ENCODE measurements at regions not wholly inside any gene's neighbourhood (a gene's known extent, or its start where the extent isn't known, plus 50 kb on each side); places are given as distances from the start of the nearest gene placed in this dataset.
"Not testable (repeated sequence)": the region's sequence is repeated elsewhere in the genome, so short reads cannot be mapped to it uniquely, and the experiment has no call there.

GRCh38 chr13:21228738-21229137, 52.3 kb downstream of the MRPL57 start:
- no peak for DNase-seq

DNA sequence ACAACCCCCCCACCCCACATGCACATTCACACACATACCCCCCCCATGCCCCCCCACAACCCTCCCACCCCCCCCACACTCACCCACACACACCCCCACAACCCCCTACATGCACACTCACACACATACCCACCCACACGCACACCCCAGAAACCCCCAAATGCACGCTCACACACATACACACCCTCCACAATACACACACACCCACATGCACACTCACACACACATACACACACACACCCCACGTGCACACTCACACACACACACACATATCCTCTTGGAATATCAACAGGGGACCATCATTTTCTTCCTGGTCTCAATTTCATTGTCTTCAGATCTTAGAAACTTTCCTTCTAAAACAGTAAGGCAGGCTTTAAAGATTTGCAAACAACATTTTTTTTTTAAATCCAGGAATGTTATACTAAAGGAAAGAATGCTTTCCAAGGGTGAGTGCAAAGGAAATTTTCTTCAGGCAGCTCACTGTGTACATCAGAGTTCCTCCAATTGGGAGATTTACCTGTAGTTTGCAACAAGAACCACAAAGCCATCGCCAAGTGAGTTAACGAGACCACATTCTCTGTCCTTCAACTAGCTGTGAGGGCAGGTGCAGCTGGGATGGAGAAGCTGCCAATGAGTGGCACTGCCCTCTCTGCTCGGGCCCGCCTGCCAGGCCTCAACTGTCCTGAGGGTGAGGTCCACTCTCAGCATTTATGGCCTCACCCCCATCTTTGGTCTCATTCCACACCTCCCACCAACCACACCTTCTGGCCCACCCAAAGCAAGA, 53.0 kb downstream of the MRPL57 start:
- no peak for DNase-seq

- no peak for DNase-seq
Measured at GRCh38 chr13:21230516-21230915, 54.1 kb downstream of the MRPL57 start.

DNA sequence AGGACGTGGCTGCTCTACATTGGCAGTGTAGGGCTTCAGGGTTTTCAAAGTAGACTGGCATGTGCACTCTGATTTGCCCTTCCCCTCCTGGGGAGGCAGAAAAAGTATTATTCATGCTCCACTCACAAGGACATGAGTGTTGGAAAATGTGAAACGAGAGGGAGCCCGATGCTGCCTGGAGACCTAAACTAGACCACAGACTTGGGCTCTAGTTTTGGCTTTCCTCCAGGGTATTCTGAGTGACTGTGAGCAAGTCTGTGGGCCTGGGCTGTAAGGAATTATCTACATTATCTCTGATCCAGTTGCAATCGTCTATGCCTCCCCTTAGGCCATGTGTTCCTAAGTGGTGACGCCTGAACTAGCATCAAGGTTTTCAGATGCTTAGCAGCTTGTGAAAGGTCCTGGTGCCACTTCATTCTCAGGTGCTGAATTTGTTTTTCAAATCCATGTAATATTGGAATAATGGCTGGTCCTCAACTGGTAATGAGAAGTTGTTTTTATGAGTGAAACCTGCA, 55.0 kb downstream of the MRPL57 start:
- DNase-seq: no peak

GRCh38 chr13:21232196-21232595, 55.7 kb downstream of the MRPL57 start:
- no peak for DNase-seq

DNA sequence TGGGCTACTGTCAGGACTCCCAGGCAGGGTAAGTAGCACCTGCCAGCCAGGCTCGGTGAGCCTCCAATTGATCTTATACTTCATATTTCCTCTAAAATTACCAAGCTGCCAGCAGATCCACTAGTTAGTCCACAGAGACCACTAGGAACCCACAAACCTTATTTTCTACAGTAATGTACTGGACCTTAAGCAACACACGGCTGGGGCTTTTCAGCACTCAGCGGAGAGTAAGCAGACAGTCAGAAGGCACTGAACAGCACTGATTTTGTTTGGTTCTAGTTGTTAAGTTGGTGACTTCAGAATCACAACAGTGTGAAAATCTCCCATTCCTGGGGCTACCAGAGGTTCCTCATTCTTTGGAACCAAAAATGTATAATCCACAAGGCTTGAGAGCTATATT, 56.1 kb downstream of the MRPL57 start:
- DNase-seq: no peak

GRCh38 chr13:21233086-21233485, 56.6 kb downstream of the MRPL57 start:
- DNase-seq: no peak

DNA sequence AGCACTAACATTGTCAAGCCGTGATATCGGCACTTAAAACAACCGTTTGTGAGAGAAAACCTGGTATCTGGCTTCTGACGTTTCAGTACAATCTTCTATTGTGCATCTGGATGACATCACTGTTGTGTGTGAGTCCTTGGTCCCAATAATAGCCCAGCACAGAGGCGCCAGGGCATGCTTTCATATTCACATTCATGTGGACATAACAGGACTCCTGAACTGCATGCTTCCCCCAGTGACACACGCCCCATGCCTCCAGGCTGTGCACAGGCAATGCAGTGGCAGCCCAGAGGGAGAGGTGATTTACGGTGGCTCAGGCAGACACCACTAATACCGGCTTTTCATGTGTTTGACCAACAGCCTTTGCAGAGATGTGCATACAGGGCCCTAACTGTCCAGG, 58.1 kb downstream of the MRPL57 start:
- no peak for DNase-seq

DNA sequence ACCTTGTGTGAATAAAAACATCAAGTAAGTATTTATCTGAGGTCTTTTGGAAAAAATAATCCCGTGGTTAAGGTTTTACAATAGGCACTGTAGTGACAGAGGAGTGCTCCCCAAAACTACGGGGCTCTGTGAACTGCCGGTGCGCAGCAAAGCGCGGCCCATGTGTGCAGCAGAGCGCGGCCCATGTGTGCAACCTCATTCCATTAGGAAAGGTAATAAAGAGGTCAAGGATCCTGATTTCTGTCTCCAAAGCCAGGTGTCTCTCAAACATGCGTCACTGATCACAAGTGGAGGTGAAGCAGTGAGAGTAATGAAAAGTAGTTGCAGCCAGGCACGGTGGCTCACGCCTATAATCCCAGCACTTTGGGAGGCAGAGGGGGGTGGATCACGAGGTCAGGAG, 58.7 kb downstream of the MRPL57 start:
- DNase-seq: no peak

- DNase-seq: no peak
Measured at GRCh38 chr13:21237081-21237480, 60.6 kb downstream of the MRPL57 start.

- no peak for DNase-seq
Measured at GRCh38 chr13:21238267-21238666, 61.8 kb downstream of the MRPL57 start.

- DNase-seq: no peak
Measured at GRCh38 chr13:21240586-21240985, 64.1 kb downstream of the MRPL57 start.

DNA sequence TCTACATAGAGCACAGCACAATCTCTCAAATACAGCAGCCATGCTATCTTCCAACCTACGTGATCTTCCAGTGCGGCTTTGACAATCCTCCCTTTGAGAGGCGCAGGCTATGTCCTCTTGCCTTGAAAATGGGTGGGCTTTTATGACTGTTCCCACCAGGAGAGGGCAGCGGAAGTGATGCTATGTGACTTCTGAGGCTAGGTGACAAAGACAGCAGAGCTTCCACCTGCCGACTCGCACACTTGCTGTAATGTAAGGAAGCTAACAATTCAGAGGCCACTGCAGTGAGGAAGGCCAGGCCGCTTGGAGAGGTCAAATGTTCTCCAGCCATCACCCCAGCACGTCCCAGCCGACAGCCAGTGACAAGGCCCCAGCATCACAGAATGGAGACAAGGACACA, 65.8 kb downstream of the MRPL57 start:
- no peak for DNase-seq

- no peak for DNase-seq
Measured at GRCh38 chr13:21243045-21243897, 66.8 kb downstream of the MRPL57 start.

DNA sequence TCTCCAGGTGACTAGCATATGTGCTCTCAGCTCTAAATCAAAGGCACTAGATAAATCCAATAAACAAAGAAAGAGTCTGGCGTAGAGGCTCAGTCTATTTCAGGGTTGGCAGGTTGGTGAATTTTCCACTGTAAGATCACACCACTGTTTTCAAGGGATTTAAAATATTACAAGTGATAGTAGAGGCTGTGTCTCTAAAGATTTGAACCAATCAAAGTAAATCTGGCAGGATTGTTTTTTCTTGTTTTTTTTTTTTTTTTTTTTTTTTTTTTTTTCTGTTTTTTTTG, 67.4 kb downstream of the MRPL57 start:
- DNase-seq: not testable (repeated sequence)

DNA sequence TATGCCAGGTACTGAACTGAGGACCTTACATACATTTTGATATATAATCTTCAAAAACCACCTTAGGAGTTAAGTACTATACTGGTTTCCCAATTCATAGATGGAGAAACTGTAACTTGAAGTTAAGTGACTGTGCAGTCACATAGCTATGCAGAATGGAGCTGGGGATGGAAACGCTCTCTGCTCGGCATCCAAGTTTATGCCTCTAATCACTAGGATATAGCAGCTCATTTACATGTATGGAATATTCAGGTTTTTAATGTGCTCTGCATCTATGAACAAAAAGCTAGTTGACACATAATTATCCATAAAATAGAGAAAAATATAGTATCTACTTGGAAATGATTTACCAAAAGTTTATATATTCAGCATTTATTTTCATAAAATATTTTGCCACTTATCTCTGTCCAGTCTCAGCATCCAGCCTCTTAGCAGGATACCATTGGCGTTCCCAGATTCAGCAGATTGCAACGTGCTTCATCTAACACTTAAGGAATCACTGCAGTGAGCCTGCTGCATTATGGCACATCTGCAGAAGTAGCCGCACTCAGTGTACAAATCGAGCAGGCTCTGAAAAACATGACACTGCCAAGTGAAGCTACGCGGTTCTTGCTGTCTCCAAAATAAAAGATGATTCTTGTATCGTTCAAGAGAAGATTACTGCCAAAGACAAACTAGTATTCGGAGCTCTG, 70.4 kb downstream of the MRPL57 start:
- DNase-seq: no peak

DNA sequence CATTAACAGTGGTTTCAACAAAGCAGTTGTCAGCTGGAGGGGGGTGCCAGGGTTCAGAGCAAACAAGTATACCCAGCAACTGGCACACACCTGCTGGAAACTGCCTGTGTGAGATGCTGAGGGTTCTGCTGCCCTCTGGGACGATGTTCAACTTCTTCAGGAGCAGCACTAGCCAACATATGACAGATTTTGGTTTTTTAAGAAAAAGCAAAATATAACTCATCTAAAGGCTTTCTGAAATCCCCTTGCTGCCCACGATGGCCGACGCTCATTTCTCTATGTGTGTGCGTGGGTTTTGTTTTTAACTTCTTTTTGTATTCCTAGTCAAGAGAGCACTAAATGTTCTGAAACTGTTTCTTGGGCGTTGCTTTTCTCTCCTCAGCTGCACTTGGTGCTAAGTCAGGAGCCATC, 79.9 kb downstream of the MRPL57 start:
- DNase-seq: no peak

GRCh38 chr13:21256891-21257290, 80.4 kb downstream of the MRPL57 start:
- no peak for DNase-seq

- no peak for DNase-seq
Measured at GRCh38 chr13:21259571-21260455, 83.4 kb downstream of the MRPL57 start.

- DNase-seq: not testable (repeated sequence)
Measured at GRCh38 chr13:21260561-21261290, 84.3 kb downstream of the MRPL57 start.

GRCh38 chr13:21261487-21262216, 85.2 kb downstream of the MRPL57 start:
- not testable (repeated sequence) for DNase-seq
